Epithelial cell of prostate (primary cell): ENCODE measurements at regions not wholly inside any gene's neighbourhood (a gene's known extent, or its start where the extent isn't known, plus 50 kb on each side); places are given as distances from the start of the nearest gene placed in this dataset.
"Not testable (repeated sequence)": the region's sequence is repeated elsewhere in the genome, so short reads cannot be mapped to it uniquely, and the experiment has no call there.

Experiments used
- DNase-seq: peaks from one replicate; pipeline ENCODE4 v3.0.0-alpha.2; 2011; ENCODE audit warnings: low read depth, low spot score
- H3K27ac ChIP-seq: fragments of 450-650 bp; 2 replicates; pipeline ENCODE4 v1.5.1; 2017; ENCODE audit warnings: mild to moderate bottlenecking

DNA sequence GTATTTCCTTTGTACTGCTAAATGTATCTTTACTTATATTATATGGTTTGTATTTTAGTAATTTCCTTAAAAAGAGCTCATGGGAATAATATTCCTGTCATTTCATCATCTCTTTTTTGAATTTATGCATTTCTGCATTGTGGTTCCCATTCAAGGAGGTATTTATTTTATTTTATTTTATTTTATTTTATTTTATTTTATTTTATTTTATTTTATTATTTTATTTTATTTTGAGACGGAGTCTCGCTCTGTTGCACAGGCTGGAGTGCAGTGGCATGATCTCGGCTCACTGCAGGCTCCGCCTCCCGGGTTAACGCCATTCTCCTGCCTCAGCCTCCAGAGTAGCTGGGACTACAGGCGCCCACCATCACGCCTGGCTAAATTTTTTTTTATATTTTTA is 371.2 kb downstream of the PDCD6IP start:
- not testable (repeated sequence) for DNase-seq, H3K27ac ChIP-seq

DNA sequence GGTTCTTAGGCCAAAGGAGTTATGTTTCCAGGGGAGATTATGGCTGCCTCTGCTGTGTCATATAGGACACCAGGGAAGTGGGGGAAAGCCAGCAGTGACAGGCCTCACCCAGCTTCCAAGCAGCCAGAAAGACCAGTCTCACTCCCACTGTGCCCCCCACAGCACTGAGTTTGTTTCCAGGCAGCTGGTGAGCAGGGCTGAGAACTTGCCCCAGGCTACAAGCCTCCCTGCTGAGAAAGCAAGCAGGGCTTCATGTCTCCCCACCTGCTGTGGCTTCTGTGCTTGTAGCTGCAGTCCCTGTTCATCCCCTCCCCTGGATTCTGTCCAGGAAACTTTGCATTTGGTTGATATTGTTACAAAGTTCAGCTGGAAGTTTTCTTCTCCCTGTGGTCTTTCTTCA is 376.3 kb downstream of the PDCD6IP start:
- no peak for DNase-seq

GRCh38 chr3:34175636-34176176 is 377.3 kb downstream of the PDCD6IP start:
- DNase-seq: no peak
- no peak overlapping the region for H3K27ac ChIP-seq

More for the DNA sequence above, 376.3 kb downstream of the PDCD6IP start:
- H3K27ac ChIP-seq: no peak overlapping the region

GRCh38 chr3:34176723-34177122 is 378.3 kb downstream of the PDCD6IP start:
- no peak for DNase-seq
- H3K27ac ChIP-seq: no peak overlapping the region

DNA sequence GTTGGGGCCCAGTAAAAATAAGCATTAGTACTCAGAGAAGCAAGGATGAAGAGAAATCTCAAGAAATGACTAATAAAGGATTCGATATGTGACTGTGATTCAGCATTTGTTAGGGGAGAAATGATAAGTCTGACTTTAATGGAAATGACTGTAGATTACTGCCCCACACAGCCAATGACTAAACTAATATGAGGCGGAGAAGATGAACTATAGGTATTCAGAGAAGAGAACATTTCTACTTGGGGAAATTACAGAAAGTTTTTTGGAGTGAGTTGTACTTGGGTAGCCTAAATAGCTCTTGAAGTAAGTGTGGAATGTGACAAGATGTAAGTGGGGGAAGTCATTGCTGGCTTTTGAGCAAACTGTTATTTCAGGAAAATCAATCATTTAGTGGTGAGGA is 380.0 kb downstream of the PDCD6IP start:
- DNase-seq: no peak

DNA sequence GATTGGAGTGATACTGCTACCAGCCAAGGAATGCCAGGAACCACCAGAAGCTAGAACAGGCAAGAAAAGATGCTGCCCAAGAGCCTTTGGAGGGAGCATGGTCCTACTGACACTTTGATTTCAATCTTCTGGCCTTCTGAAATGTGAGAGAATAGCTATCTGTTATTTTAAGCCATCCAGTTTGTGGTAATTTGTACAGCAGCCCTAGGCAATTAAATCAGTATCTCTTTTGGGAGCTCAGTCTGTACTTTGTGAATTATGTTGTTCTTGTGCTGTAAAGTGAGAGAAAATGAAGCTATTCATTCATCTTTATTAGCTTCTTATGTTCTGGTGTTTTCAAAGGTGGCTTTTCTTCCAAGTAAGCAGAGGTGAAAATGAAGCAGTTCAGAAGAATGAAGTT is 381.3 kb downstream of the PDCD6IP start:
- no peak for DNase-seq
- H3K27ac ChIP-seq: no peak overlapping the region

More for the DNA sequence above, 380.0 kb downstream of the PDCD6IP start:
- no peak overlapping the region for H3K27ac ChIP-seq

DNA sequence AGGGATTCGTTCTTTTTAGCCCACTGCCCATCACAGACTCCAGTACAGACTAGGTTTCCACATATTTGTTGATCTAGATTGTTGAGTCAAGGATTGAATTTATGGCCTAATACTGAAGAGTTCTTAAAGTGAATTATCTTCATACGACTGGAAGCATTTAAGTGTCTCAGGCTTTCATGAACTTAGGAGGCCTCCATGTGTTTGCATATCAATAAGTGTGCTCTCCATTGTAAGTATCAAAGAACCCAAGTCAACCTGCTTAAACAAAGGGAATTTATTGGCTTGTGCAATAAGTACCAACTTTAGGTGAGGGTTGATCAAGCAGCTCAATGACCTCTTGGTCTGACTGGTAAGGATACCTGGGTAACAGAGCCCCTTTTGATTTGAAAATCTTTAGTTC is 382.1 kb downstream of the PDCD6IP start:
- DNase-seq: no peak
- H3K27ac ChIP-seq: no peak overlapping the region

DNA sequence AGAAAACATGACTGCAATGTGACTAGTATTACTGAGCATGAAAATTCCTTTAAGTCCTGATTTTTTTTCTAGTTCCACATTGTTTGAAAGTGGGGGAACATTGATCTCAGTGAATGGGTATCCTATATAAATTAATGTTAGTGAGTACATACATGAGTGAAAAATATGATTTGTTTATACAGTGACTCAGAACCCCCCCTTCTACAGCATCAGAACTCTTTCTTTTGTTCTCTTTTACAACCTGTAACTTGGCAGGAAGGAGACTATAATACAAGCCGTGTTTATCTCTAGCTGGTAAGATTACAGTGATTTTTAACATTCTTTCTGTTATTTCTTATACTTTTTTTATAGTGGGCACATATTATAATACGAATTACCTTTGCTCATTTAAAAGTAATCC is 384.7 kb downstream of the PDCD6IP start:
- no peak for DNase-seq
- no peak overlapping the region for H3K27ac ChIP-seq

DNA sequence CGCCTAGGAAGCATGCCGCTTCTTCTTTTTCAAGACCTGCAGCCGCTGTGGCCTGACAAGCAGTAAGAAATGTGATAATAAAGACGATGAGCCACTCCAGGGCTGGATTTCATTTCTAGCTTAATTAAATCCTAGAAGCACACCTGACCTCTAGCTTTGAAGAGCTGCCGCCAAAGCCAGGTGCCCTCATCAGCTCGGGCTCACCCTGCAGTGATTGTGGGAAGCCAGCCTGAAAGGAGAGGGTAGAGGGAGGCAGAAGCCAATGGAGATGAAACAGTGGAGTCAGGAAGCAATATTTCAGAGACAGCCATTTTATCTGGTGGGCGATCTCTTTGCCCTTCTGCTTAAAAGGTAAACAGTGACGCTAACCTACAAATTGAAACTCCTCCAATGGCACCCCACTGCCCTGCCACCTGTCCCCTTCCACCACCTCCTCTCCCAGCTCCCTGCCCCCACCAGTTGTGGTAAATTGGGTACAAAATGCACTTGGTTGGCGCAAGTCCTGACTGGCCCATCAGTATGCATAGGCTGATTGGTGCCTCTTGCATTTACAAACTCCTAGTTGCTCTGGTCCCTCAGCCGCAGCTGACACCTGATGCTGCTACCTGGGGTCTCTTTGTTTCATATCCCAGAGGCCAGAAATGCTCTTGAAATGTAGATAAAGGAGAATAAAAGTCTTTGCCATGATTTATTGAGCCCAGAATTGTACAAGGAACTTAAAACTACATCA is 385.3 kb downstream of the PDCD6IP start:
- no peak for DNase-seq
- H3K27ac ChIP-seq: no peak overlapping the region

DNA sequence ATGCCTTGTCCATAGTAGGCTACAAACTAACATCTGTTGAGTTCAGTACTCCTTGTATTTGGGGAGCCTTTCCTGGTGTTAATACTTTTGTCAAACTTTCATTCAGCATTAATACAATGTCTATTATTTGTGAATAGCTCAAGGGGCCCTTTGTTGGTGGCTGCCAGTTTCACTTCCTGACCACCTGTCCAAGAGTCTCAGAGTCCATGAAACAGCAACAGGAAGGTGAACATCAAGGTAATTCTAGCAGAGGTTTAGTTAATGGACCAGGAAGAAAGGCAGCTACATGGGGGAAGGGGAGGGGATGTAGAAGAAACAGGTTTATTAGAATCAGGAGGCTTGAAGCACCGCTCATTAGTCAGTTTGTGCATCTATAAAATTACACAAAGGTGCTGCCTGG is 386.9 kb downstream of the PDCD6IP start:
- DNase-seq: no peak
- no peak overlapping the region for H3K27ac ChIP-seq

DNA sequence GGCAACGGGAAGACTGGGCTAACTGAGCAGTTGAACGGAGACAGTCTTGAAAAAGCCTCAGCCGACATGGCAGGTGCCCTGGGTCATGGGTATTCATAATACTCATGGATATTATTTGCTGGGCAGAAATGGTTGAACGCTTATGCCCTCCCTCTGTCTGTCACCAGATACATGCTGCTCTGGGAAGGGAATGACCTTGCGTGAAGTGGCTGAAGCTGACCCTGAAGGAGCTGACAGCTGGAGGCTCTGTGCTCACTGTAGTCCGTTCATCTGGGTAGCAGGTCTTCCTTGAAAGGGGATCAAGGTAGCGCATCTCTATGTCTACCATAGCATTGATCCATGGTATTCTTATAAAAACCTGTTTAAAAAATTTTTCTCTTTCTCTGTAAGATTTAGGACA is 390.7 kb downstream of the PDCD6IP start:
- H3K27ac ChIP-seq: no peak overlapping the region

GRCh38 chr3:34196914-34197313 is 398.5 kb downstream of the PDCD6IP start:
- no peak for DNase-seq
- no peak overlapping the region for H3K27ac ChIP-seq

More for the DNA sequence above, 390.7 kb downstream of the PDCD6IP start:
- DNase-seq: no peak

DNA sequence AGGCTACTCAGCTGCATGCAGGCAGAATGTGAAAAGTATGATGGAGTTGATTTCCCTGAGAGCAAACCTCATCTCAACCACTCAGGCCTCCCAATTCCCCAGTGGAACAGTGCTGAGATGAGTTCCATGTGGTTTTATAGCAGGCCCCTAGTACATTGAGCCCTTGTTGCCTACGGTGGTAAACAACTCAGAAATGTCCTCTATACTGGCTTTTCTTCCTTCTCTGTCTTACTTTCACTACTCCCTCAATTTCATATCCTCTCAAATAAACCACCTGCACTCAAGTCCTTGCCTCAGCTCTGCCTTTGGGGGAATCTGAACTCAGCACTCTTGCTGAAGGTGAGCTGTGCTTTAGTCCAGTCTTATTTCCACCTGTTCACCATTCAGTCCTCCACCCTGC is 399.9 kb downstream of the PDCD6IP start:
- H3K27ac ChIP-seq: no peak overlapping the region
- no peak for DNase-seq

DNA sequence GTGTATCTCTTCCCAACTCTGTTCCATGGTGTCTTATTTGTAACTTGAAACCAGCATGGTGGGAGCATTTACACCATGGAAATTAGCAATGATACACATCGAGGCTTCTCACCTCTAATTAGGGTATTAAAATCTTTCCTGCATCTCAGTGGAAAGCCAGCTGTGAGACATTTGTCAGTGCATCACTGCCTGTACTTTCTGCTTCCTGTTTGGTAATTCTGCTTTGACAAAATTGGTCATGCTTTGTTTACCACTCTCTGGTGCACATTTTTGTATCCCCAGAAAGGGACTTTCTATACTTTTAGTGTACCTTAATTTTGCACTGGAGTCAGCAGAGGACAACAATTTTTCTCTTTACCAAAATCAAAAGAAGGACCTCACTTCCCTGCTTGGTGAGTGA is 402.1 kb downstream of the PDCD6IP start:
- H3K27ac ChIP-seq: no peak overlapping the region
- no peak for DNase-seq

GRCh38 chr3:34202975-34203374 is 404.5 kb downstream of the PDCD6IP start:
- H3K27ac ChIP-seq: no peak overlapping the region
- no peak for DNase-seq

GRCh38 chr3:34203386-34203785 is 405.0 kb downstream of the PDCD6IP start:
- no peak for DNase-seq
- H3K27ac ChIP-seq: no peak overlapping the region

GRCh38 chr3:34207002-34207401 is 408.6 kb downstream of the PDCD6IP start:
- DNase-seq: no peak
- H3K27ac ChIP-seq: no peak overlapping the region

DNA sequence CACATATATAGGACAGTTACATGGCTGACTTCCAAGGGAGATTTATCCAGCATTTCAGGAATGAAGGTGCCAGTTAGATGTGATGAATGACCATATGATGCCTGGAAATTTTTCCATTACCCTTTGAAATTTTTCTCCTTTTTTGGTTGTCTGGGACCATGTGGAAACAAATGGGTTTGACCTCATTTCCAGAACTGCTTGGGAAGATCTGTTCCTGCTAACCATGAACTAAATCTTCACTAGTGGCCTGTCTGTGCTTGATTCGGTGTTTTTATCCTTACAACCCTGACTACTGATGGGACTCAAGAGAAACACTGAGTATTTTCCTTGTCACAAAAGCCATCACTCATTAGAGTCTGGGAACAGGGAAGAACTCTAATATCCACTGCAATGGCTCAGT is 409.4 kb downstream of the PDCD6IP start:
- H3K27ac ChIP-seq: no peak overlapping the region
- no peak for DNase-seq

DNA sequence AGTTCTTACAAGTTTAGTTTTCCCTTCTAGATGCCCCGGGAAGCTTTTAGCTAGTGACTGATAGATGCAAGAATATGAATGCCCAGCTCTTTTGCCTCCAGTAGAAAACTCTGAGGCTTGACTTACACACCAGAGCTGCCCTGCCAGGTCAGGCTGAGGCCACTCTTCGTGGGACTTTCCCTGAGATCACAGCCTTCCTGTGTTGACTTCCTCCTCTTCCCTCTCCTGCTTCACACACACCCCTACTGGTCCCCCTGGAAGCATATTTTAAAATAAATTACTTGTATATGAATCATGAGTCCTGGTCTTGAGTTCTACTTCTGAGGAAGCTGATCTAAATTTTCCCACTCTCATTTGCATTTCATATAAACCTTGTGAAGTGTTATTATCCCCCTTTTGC is 413.7 kb downstream of the PDCD6IP start:
- no peak for DNase-seq
- H3K27ac ChIP-seq: no peak overlapping the region

GRCh38 chr3:34212656-34213055 is 414.2 kb downstream of the PDCD6IP start:
- DNase-seq: peak; percentile 14
- no peak overlapping the region for H3K27ac ChIP-seq

- H3K27ac ChIP-seq: no peak overlapping the region
- DNase-seq: no peak
These were observed 415.0 kb downstream of the PDCD6IP start for GRCh38 chr3:34213478-34213877.

DNA sequence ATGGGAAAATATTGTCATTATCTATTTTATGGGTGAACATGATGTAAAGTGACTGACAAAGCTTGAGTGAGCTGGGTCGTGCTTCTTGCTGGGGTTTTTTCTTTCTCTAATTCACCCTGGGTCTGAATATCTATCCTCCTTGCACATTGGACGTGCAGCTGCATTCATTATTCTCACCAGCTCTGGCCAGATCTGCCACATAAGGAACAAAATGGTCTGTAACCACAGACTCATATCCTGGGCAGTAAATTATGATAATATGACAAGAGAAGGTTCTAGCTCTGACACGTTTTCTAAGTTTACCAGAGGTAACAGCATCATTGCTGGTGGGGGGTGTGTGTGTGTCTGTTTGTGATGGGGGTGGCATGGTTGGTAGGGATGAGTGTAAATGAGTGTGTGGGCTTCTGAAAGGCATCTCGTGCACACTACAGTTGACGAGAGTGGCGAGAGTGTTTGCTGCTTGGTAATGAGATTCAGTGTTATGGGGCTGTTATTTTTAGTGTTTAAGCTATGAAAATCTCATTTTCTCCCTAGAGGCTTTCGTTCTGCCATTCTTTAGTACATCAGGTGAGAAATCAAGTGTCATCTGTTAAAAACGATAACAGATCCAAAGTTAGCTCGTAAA is 418.4 kb downstream of the PDCD6IP start:
- no peak for DNase-seq
- H3K27ac ChIP-seq: no peak overlapping the region
